CD4-positive, alpha-beta T cell treated with Interleukin-17A for 4 hours (primary cell): ENCODE measurements at regions not wholly inside any gene's neighbourhood (a gene's known extent, or its start where the extent isn't known, plus 50 kb on each side); places are given as distances from the start of the nearest gene placed in this dataset.
"Not testable (repeated sequence)": the region's sequence is repeated elsewhere in the genome, so short reads cannot be mapped to it uniquely, and the experiment has no call there.

Source experiments
- DNase-seq: peaks from one replicate; pipeline ENCODE4 v3.0.0-alpha.2; 2020; ENCODE audit warnings: mixed read lengths

DNA sequence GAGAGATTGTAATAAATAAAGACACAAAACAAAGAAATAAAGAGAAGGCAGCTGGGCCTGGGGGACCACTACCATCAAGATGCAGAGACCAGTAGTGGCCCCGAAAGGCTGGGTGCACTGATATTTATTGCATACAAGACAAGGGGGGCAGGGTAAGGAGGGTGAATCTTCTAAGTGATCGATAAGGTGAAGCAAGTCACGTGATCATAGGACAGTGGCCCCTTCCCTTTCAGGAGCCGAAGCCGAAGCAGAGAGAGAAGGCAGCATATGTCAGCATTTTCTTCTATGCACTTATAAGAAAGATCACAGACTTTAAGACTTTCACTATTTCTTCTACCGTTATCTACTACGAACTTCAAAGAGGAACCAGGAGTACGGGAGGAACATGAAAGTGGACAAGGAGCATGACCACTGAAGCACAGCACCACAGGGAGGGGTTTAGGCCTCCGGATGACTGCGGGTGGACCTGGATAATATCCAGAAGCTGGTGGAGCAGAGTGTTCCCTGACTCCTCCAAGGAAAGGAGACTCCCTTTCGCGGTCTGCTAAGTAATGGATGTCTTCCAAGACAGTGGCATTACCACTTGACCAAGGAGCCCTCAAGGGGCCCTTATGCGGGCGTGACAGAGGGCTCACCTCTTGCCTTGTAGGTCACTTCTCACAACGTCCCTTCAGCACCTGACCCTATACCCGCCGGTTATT is 126.4 kb downstream of the RBM46 start:
- DNase-seq: not testable (repeated sequence)

GRCh38 chr4:154908168-154908567 is 127.1 kb downstream of the RBM46 start:
- DNase-seq: no peak

GRCh38 chr4:154911097-154911496 is 130.0 kb downstream of the RBM46 start:
- no peak for DNase-seq

GRCh38 chr4:154911608-154912098 is 130.6 kb downstream of the RBM46 start:
- DNase-seq: no peak

DNA sequence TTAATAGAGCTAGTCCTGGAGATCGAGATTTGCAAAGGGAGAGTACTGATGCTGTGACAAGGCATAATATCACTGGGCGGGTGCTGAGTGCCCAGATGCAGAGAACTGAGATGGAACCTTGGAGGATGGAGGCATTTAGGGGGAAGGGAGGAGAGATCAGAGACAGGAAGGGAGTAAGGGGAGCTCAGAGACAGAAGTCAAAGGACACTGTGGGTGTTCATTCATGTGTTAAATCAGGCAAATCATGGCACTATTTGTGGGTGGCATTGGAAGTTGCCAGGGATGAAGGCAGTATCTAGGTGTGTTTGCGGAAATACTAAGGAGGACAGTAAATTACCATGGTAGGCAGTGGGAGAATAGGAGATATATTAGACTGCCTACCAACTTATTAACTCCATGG is 135.0 kb downstream of the RBM46 start:
- DNase-seq: no peak

DNA sequence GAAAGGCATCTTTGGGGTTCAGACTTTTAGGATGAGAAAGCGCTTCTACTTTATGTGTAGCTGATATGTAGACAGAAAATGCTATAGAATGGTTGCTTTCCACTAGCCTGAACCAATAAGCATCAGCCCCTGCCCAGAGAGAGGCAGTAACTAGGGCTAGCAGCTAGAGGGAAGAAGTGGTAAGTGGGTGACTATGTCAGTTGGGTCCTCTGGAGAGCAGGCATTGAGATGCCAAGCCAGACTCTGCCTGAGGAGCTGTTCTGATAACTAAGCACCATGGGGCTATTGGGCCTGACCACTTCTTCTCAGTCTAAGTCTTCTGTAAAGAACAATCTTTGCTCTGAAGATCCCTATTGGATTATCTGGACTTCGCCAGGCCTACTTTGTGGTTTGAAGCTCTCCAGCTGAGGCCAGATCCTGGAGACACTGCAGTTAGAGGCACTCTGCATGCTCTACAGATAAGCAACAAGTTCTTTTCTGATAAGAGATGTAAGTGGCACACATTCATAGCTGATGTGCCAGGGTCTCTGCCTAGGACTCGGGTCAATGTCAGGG is 146.1 kb downstream of the RBM46 start:
- DNase-seq: no peak

DNA sequence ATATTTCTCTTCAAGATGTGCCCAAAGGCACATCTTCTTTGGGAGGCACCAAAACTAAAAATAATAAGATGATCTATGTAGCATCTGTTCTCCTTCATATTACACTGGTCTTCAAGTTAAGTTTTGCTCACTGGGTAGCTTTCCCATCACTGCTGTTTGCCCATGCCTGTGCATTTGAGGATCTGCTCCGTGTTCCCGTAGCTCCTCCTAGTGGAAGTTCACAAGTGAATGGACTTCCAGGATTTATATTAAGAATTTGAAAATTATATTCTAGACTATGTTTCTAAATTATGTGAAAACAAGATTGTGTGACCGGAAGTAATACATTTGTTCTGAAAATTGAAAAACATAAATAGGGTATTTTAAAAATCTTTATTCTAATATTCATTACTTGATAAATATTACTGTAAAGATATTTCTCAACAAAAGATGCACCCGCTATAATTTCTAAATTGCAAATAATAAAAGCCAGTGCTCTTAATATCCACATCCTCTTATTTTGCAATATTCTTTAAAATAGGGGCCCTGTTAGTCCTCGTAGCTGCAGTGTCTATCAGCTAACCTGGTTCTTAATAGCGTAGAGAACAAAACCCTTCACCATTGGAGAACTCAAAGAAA is 147.7 kb downstream of the RBM46 start:
- DNase-seq: no peak

DNA sequence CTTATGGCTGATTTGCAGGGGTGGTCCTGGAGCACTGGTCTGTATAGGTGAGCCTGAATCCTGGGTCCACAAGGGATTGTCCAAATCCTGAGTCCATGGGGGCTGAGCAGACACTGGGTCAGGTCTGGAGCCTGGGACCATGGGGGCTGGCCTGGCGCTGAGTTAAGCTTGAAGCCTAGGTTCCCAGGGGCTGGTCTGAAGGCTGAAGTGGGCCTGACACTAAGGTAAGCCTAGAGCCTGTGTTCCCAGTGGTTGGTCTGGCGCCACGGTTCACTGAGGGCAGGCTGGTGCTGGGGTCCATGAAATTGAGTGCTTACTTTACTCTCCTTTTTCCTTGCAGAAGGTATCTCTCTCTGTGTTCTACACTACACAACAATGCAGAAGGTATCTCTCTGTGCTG is 155.8 kb downstream of the RBM46 start:
- no peak for DNase-seq

- no peak for DNase-seq
Observed at GRCh38 chr4:154939851-154940250, 158.8 kb downstream of the RBM46 start.

DNA sequence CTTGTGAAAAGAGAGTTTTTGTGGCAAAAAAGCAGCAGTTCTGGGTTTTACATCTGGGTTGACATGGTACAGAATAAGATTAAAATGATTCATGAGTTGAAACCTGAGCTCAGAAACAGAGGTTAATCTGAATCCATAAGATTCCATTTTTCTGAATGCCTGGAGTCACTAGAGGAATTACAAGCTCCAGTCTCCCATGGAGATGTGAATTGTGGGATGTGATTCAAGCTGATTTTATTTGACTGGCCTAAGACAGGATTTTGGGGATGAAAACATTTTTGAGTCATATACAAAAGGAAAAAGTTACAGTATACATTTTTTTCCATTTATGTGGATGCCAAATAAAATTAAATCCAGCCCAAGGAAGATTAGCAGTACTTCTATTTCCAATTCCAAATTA is 161.1 kb downstream of the RBM46 start:
- no peak for DNase-seq

DNA sequence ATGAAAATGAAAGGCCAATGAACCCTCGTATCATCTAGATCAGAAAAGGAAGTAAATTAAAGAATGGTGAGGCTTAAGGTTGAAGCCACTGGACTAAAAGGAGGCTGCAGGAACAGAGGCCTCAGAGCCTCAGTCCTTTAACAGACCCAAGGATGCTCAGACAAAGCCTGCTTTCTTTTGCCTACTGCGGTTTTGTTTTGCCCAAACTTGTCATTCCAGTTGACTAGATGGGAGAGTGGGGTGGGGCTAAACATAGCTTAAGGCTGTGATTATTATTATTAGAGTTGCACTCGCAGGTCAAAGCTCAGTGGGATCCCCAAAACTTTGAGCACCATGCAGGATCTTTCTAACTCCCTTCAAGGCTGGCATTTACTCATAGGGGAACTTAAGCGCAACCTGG is 163.9 kb downstream of the RBM46 start:
- DNase-seq: no peak

DNA sequence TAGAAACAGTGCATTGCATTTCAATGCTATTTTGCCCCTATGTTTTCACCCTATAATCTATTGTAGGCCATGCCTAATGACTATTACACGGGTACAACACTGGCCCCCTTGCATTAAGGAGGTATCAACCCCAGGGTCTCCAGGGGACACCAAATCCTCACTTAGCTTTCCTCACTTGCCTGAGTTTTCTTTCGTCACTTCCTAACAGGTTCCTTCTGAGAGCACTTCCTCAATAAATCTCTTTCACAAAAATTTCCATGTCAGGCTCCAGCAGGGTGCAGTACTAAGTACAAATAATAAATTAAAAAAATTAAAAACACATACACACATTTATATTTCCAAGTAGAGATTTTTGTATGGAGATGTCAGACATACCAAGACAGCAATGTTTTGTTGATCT is 165.0 kb downstream of the RBM46 start:
- no peak for DNase-seq

DNA sequence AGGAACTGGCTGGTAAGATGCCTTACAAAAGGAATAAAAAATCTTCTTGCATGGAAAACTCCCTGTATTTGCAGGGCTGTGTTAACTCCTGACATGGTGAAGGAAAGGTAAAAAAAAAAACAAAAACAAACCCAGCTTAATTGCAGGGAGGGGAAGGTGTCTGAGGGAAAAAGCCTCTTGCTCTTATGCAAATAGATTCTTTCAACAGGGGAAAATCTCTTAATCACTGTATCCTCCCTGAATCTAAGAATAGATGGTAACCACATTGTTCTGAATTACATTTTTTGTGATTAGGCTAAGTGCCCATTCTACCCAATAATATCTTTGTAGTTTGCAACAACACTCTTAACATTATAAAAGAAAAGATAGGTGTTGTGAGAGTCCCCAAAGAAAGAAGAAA is 172.6 kb downstream of the RBM46 start:
- DNase-seq: no peak

- no peak for DNase-seq
Observed at GRCh38 chr4:154954117-154954516, 173.0 kb downstream of the RBM46 start.

GRCh38 chr4:154958121-154958520 is 177.0 kb downstream of the RBM46 start:
- DNase-seq: no peak

DNA sequence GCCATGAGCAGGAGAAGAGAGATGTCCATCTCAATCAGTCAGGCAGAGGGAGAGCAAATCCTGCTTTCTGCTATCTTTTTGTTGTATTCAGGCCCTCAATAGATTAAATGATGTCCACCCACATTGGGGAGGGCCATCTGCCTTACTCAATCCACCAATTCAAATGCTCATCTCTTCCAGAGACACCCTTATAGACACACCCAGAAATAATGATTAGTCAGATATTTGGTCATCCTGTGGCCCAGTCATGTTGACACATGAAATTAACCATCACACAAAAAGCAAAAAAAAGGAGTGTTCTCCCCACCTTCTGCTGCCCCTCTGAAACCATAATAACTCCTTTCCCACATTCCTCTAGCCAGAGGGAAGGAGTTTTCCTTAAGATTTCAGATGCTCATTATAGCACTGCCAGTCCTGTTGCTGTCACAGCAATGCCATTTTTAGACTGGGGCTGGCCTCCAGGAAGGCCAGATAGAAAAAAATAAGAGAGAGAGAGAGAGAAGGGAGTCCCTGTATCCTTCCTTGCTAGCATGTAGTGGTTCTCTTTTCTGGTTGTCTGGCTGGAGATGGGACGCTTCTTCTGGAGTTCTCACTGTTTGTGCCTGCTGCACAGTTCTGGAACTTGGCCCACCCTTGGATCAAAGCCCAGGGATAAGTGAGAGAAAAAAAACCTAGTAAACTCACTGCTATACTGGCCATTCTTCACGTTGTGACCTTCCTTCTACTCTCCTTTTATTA is 177.7 kb downstream of the RBM46 start:
- no peak for DNase-seq

DNA sequence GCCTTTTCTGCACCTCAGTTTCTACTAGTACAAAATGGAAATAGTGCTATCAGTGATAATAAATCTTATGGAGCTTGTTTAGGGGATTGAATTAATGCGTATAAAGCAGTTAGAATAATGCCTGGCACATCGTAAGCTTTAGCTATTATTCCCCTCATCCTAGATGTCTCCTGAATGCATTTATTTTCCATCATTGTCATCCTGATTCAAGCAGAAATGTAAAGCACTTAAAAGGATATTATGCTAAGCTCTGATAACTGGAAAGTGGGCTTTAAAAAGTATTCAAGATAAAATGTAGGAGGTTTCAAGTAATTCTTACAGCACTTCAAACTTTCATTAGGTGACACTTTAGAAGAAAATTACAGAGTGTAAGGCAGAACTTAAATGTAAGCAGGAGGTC is 178.7 kb downstream of the RBM46 start:
- DNase-seq: no peak

DNA sequence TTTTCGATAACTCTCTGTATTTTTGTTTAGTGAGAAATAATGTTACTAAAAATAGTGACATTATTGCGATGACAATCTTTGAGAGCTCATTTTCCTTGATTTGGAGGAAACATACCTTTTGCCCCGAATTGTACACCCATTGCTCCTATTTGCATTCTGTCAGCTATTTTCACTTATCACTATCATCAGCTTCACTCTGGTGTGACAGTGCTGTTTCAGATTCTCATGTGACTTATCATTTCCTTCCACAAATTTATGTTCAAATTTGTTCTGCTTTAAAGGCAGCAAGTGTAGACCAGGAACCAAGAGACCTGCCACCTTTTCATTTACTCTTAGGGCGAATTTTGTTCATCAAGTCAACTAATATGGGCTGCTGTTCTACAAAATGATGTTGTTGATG is 179.4 kb downstream of the RBM46 start:
- no peak for DNase-seq

- DNase-seq: no peak
Observed at GRCh38 chr4:154961263-154961662, 180.2 kb downstream of the RBM46 start.

GRCh38 chr4:154973244-154974035 is 192.4 kb downstream of the RBM46 start:
- no peak for DNase-seq

- DNase-seq: no peak
Observed at GRCh38 chr4:154977228-154977627, 196.2 kb downstream of the RBM46 start.

DNA sequence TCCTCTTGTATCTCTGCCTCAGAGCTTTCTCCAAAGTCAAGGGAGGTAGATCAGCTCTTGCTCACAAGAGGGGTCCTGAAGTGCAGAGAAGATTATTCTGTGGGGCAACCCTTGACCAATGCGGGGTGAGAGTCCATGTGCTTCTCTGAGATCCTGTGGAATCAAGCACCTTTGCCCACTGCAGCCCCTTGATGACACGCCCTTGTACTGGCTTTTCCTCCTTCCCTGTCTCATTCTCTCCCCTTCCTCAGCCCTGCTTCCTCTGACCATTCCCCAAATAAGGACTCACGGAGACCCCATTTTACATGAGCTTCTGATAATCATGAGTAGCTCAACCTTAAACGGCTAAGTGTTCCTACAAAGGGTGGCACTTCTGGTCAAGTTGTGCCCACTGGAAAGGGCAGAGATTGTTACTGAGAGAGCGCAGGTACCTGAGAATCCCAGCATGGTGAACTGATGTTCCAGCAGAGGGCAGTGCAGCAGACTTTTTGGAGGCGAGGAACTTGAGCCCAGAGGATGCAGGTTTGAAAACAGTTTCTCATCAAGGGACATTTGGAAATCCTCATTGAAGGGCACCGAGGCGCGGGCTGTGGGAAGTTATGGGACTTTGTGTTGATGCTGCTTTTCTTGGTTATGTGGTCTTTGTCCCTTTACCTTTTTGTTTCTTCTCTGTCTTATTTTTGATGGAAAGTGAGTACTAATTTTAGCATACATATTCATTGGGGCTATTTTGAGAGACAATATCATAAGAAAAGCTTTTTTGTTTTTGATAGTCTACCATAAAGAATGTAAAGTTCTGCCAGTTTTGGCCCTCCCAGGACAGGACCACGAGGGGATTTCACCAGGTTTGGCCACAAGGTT is 201.3 kb downstream of the RBM46 start:
- DNase-seq: peak; percentile 13
